Coronary artery (tissue), 2 donors: ENCODE measurements at regions not wholly inside any gene's neighbourhood (a gene's known extent, or its start where the extent isn't known, plus 50 kb on each side); places are given as distances from the start of the nearest gene placed in this dataset.

ENCODE experiments used
- DNase-seq: peaks from one replicate; pipeline ENCODE4 v3.0.0-alpha.2; 2017; ENCODE audit warnings: low spot score
- H3K27ac ChIP-seq, 2 donors: fragments of 200-600 bp; sonication (generic); one replicate each; pipeline ENCODE4 v1.5.1; 2016 to 2019
- H3K4me3 ChIP-seq: fragments of 200-600 bp; sonication (generic); 2 replicates; pipeline ENCODE4 v1.5.1; 2016; ENCODE audit warnings: mild to moderate bottlenecking, moderate library complexity
- TF ChIP-seq, protein P1 (sequence below): fragments of 200-600 bp; sonication (generic); IDR thresholded peaks from one replicate; pipeline ENCODE4 v1.5.1; 2019; ENCODE audit warnings: antibody characterized with exemption

DNA sequence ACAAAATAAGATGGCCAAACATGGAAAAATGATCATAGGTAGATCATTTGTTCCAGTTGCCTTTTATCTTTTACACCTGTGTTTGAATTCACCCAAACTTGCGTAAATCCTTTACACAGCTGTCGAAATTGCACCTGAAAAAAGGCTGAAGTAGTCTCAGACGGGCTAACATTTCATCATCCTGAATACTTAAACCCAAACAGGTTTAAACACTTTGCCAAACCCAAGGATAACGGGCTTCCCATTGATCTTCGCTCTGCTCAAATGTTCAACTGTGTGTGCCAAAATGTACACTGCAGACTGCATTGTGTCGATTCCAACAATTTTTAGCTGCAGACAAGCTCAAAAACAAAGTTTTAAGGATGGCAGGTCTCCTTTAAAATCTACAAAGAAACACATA, 288.7 kb upstream of the DDHD1 start:
- TF ChIP-seq, protein P1, sequence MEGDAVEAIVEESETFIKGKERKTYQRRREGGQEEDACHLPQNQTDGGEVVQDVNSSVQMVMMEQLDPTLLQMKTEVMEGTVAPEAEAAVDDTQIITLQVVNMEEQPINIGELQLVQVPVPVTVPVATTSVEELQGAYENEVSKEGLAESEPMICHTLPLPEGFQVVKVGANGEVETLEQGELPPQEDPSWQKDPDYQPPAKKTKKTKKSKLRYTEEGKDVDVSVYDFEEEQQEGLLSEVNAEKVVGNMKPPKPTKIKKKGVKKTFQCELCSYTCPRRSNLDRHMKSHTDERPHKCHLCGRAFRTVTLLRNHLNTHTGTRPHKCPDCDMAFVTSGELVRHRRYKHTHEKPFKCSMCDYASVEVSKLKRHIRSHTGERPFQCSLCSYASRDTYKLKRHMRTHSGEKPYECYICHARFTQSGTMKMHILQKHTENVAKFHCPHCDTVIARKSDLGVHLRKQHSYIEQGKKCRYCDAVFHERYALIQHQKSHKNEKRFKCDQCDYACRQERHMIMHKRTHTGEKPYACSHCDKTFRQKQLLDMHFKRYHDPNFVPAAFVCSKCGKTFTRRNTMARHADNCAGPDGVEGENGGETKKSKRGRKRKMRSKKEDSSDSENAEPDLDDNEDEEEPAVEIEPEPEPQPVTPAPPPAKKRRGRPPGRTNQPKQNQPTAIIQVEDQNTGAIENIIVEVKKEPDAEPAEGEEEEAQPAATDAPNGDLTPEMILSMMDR = no peak
- no peak for DNase-seq
- H3K27ac ChIP-seq = no peak overlapping the region

DNA sequence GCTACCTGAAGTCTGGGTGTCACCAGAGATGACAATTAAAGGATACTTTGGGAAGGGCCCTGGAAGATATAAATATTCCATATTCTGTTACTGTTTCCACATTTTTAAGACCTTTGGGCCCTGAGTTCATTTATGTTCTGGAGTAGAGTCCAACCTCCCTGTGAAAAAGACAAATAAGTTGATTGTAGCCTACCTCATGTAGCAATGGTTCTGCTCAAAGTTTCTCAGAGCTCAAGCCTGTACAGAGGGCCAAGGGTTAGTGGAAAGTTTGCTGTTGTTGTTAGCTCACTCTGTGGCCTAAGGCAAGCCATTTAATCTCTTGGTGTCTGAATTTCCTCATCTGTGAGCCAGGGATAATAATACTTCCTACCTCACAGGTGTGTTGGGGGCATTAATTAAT, 284.7 kb upstream of the DDHD1 start:
- Histone ChIP-seq H3K27ac (no peak overlapping the region), H3K4me3 (no peak overlapping the region)
- TF ChIP-seq, protein P1 = no peak
- DNase-seq = no peak

More for the DNA sequence above, 288.7 kb upstream of the DDHD1 start:
- H3K4me3 ChIP-seq = no peak overlapping the region

DNA sequence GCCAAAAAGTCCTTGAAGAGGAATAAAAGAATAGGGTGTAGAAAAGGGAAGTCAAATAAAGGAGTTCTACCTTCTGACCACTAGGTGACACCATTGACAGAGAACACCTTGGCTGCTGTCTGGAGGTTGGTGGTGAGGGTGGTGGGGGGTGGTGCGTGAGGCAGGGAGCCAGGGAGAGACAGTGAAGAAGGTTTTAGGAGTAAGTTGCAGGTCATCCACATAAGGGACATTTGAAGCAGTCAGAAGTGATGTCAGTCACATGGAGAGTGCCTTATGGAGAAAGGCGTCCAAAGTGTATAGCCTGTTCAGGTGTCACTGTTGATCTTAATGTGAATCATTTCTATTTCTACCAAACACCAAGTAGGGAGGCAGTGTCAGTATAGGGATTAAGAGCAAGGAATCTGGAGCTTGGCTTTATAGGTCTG, 279.3 kb upstream of the DDHD1 start:
- TF ChIP-seq, protein P1 = peak; percentile 20
- no peak for DNase-seq
- Histone ChIP-seq H3K4me3 (no peak overlapping the region), H3K27ac (no peak overlapping the region)

DNA sequence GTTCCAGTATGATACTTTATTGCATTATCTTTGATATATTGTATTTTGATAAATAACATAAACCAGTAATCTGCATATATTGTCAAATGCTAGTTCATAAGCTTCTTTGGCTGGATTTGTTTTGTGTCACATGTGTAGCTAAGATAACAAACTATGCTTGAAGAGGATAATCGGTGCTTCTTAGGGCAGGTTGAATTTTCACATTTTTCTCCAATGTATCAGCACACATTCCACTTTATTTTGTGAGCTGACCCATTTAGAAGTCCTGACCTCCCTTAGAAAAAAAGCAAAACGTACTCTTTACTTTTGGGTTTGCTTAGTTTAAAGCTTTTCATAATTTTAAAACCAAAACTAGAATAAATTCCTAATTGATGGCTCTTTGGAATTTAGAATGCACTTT, 277.7 kb upstream of the DDHD1 start:
- TF ChIP-seq, protein P1 = no peak
- Histone ChIP-seq H3K27ac (no peak overlapping the region), H3K4me3 (no peak overlapping the region)
- DNase-seq = no peak

DNA sequence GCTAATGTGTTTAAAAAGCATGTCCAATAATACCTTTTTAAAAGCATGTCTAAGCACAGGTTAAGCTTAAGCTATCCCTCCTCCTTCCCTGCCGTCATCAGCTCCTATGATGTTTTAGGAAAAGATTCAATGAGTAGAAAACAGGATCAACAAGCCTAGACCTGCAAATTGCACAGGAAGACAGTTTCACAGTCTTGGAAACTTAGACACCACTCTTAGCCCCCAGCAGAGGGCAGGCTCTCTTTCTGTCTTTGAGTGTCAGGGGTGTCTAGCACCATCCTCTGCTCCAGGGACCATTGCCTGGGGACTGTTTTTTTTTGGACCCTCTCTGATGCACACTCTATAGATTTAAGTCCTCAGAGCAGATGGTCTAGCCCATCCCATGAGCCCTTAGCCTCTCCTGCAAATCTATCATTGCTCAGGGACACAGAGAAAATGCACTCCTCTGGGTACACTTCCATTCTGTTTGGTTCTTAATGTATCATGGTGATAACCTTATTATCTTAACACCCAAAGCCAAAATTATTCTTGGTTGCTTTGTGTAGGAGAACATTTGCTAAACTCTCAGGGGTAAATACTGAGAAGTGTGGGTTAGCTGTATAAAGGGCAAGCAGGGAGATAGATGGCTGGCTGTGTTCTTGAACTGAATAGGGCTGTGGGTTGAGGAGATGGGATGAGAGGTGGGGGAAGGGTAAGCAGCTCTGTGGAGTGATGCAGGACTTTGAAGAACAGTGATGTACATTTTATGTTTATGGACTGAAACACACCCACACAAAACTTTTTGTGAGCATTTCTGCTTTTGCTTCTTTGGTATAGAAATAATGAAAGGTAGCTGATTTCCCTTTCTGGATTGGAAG, 259.9 kb upstream of the DDHD1 start:
- no peak for DNase-seq
- Histone ChIP-seq H3K27ac (no peak overlapping the region), H3K4me3 (no peak overlapping the region)

DNA sequence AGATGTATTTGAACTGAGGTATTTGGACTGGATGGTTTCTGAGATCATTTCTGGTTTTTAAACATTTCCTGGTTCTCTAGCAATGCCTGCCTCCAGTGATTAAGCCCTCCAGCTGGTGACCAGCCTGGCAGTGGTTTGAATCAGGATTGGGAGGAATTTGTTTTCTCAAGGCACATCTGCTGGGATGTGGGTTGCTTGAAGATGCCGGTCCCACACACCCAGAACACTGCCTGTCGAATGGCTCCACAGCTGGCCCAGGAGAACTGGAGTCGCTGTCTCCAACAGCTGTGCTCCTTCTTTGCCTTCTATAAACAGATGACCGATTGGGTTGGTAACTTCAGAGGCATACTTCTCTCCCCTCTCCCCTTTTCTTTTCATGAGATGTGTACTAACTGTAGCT, 258.0 kb upstream of the DDHD1 start:
- DNase-seq = no peak
- TF ChIP-seq, protein P1 = no peak
- Histone ChIP-seq H3K27ac (no peak overlapping the region), H3K4me3 (no peak overlapping the region)

More for the DNA sequence above, 259.9 kb upstream of the DDHD1 start:
- TF ChIP-seq, protein P1 = no peak

DNA sequence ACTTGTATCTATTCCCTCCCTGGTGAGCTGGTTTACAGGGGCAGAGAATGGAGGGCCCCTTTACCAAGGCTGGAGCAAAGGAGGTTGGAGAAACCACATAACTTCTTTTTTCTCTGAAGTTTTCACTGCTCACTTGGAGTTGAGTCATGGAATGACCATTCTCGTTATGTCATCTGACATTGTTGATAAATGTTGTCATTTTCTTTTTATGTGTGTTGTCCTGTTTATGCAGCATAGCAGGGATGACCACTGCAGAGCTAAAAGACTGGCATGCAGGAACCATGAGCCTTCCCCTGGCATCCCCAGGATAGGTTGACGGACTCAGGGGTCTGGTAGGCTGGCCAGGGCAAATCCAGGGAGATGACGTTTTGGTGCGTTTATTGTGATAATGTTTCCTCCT, 256.8 kb upstream of the DDHD1 start:
- no peak overlapping the region for H3K4me3 ChIP-seq
- no peak for DNase-seq
- TF ChIP-seq, protein P1 = no peak
- no peak overlapping the region for H3K27ac ChIP-seq
